SK-N-SH (cell line): ENCODE measurements at regions not wholly inside any gene's neighbourhood (a gene's known extent, or its start where the extent isn't known, plus 50 kb on each side); places are given as distances from the start of the nearest gene placed in this dataset.

ENCODE experiments used
- CTCF ChIA-PET: fragments of 300-600, 350-600 bp; formaldehyde crosslinking; extraction: SDS; loops from one replicate; lab custom pipeline; 2021; lab: Yijun Ruan, JAX
- POLR2A ChIA-PET: fragments of 350-600 bp; sonication (Branson Sonifier 250); formaldehyde crosslinking; extraction: SDS; loops from one replicate; lab custom pipeline; 2020; ENCODE audit warnings: antibody characterized with exemption, inconsistent platforms; lab: Yijun Ruan, JAX
- DNase-seq: peaks from one replicate; pipeline ENCODE4 v3.0.0; 2012
- H2AFZ ChIP-seq: fragments of 200-600 bp; sonication (generic); 2 replicates; pipeline ENCODE4 v1.8.1; 2016; ENCODE audit warnings: antibody characterized with exemption, mild to moderate bottlenecking, low read depth
- H3F3A ChIP-seq: fragments of 200-600 bp; sonication (generic); replicated peaks from 2 replicates; pipeline ENCODE3; 2016; ENCODE audit warnings: antibody characterized with exemption, mild to moderate bottlenecking; ENCODE audit not compliant: insufficient read depth
- H3K27ac ChIP-seq, 2 experiments: fragments of 200-500 bp in 1 of 2; fragments of 200-600 bp in 1 of 2; sonication (Bioruptor generic) in 1 of 2; sonication (generic), shearing (Covaris generic) in 1 of 2; 2 replicates each; pipeline versions ENCODE4 v1.5.1 to v1.6.1; 2014 to 2016; ENCODE audit warnings: low read depth in 2 of 2, inconsistent platforms in 1 of 2, low read length in 1 of 2, mild to moderate bottlenecking in 1 of 2, mixed read lengths in 1 of 2
- H3K27me3 ChIP-seq: fragments of 200-600 bp; sonication (generic), shearing (Covaris generic); 2 replicates; pipeline ENCODE4 v1.6.1; 2016; ENCODE audit warnings: mixed run types; ENCODE audit not compliant: insufficient read depth
- H3K36me3 ChIP-seq, 2 experiments: fragments of 200-500 bp in 1 of 2; fragments of 200-600 bp in 1 of 2; sonication (Bioruptor generic) in 1 of 2; sonication (generic) in 1 of 2; replicated peaks in 1 of 2; 2 replicates each; pipeline versions ENCODE3 to v1.5.1; 2014 to 2016; ENCODE audit warnings: low read length in 1 of 2, mild to moderate bottlenecking in 1 of 2; ENCODE audit not compliant: insufficient read depth in 2 of 2, control insufficient read depth in 1 of 2
- H3K4me1 ChIP-seq, 2 experiments: fragments of 200-500 bp in 1 of 2; fragments of 200-600 bp in 1 of 2; sonication (Bioruptor generic) in 1 of 2; sonication (generic), shearing (Covaris generic) in 1 of 2; 2 replicates each; pipeline versions ENCODE4 v1.5.1 to v1.6.1; 2014 to 2016; ENCODE audit warnings: low read depth in 1 of 2, low read length in 1 of 2, mixed run types in 1 of 2; ENCODE audit not compliant: insufficient read depth in 2 of 2, control insufficient read depth in 1 of 2
- H3K4me2 ChIP-seq: fragments of 200-600 bp; sonication (generic), shearing (Covaris generic); 2 replicates; pipeline ENCODE4 v1.6.1; 2017; ENCODE audit warnings: mixed run types
- H3K4me3 ChIP-seq, 2 experiments: fragments of 200-500 bp in 1 of 2; fragments of 200-600 bp in 1 of 2; sonication (Bioruptor generic) in 1 of 2; sonication (generic), shearing (Covaris generic) in 1 of 2; 2 replicates each; pipeline versions ENCODE4 v1.5.1 to v1.8.1; 2014 to 2016; ENCODE audit warnings: low read depth in 2 of 2, inconsistent platforms in 1 of 2, low read length in 1 of 2, mild to moderate bottlenecking in 1 of 2, mixed read lengths in 1 of 2, moderate library complexity in 1 of 2
- H3K79me2 ChIP-seq: fragments of 200-600 bp; sonication (generic); 2 replicates; pipeline ENCODE4 v1.8.1; 2017; ENCODE audit warnings: mild to moderate bottlenecking; ENCODE audit not compliant: insufficient read depth
- H3K9ac ChIP-seq: fragments of 200-600 bp; sonication (generic); 2 replicates; pipeline ENCODE4 v1.6.1; 2017; ENCODE audit warnings: mixed run types
- H3K9me2 ChIP-seq: fragments of 200-600 bp; sonication (generic); 2 replicates; pipeline ENCODE4 v1.6.1; 2017; ENCODE audit warnings: mixed run types
- H3K9me3 ChIP-seq: fragments of 200-600 bp; sonication (generic); 2 replicates; pipeline ENCODE4 v1.6.1; 2017; ENCODE audit warnings: mixed run types, mild to moderate bottlenecking, moderate library complexity
- H4K20me1 ChIP-seq: fragments of 200-600 bp; sonication (generic); 2 replicates; pipeline ENCODE4 v1.6.1; 2017; ENCODE audit warnings: mild to moderate bottlenecking, mixed run types; ENCODE audit not compliant: insufficient read depth
- CHD2 ChIP-seq: fragments of 150-350 bp; IDR thresholded peaks from 2 replicates; pipeline ENCODE4 v1.6.1; 2018; ENCODE audit warnings: low read length; ENCODE audit not compliant: partially characterized antibody
- EP300 ChIP-seq, 2 experiments: IDR thresholded peaks; 2 replicates each; pipeline versions ENCODE4 v1.4.0 to v1.6.1; 2012; ENCODE audit warnings: borderline replicate concordance in 1 of 2, low read depth in 1 of 2, low read length in 1 of 2
- FOXM1 ChIP-seq: IDR thresholded peaks from 2 replicates; pipeline ENCODE4 v1.4.0; 2012; ENCODE audit warnings: low read depth, mild to moderate bottlenecking
- GATA2 ChIP-seq: sonication (generic); formaldehyde crosslinking; IDR thresholded peaks from 2 replicates; pipeline ENCODE4 v1.5.0; 2020; ENCODE audit warnings: mild to moderate bottlenecking, missing genetic modification reagents
- MXI1 ChIP-seq: IDR thresholded peaks from 2 replicates; pipeline ENCODE4 v1.6.1; 2012; ENCODE audit warnings: mild to moderate bottlenecking, low read depth, low read length, improper control_type of control experiment
- RAD21 ChIP-seq: IDR thresholded peaks from 2 replicates; pipeline ENCODE4 v1.6.1; 2012; ENCODE audit warnings: mild to moderate bottlenecking, low read length
- RFX5 ChIP-seq: IDR thresholded peaks from 2 replicates; pipeline ENCODE4 v1.6.1; 2012; ENCODE audit warnings: mild to moderate bottlenecking, improper control_type of control experiment, low read length
- RXRA ChIP-seq: IDR thresholded peaks from 2 replicates; pipeline ENCODE4 v1.4.0; 2012; ENCODE audit warnings: low read depth, mild to moderate bottlenecking, borderline replicate concordance
- SMC3 ChIP-seq: IDR thresholded peaks from 2 replicates; pipeline ENCODE4 v1.6.1; 2012; ENCODE audit warnings: low read depth, low read length, improper control_type of control experiment
- TCF12 ChIP-seq: IDR thresholded peaks from 2 replicates; pipeline ENCODE4 v1.4.0; 2012
- WGBS: methylation state at CpG from one replicate; pipeline ENCODE4 v1.1.6; 2017; ENCODE audit warnings: low lambda C conversion rate; 5-methylcytosine and 5-hydroxymethylcytosine counted together
- TF ChIP-seq, protein P1 (sequence below): IDR thresholded peaks from 2 replicates; pipeline ENCODE4; 2012

DNA sequence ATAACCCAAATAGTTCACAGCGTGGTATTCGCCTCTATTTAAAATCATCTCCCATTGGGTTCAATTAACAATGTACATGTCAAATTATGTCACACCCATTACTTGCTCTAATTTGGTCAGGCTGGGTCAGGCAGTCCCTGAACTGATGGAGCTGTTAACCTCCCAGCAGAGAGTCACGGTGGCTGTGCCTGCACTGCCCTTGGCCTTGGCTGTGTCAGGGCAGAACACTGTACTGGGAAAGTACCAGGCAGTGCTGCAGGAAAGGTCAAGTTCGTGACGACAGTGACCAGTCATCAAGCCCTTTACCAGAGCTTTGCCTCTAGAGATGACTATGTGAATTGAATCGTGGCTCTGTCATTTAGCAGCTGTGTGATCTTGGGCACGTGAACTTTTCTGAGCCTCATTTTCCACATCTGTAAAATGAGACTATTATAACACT is 100.0 kb downstream of the ARF6 start:
- Histone ChIP-seq H3K79me2 (no peaks in the 10 kb centered on the region), H3K9ac (peak overlapping the region; percentile 35; the same call in 1 of the 2 replicates), H3F3A (peaks cover 11% of the 10 kb centered on the region), H3K9me2 (no peaks in the 10 kb centered on the region), H3K4me2 (no peak overlapping the region), H3K4me1 (peaks cover 0 to 2% of the 10 kb centered on the region in 2 experiments; a peak in 1 of 4 replicates), H3K27me3 (no peaks in the 10 kb centered on the region), H3K36me3 (no peaks in the 10 kb centered on the region), H2AFZ (0 out of 2 replicates have a peak overlapping the region, but pooled peaks have one; percentile 2), H4K20me1 (no peaks in the 10 kb centered on the region), H3K27ac (peak overlapping the region in 1 of 2 experiments; percentile 49; a peak in 2 of 4 replicates), H3K9me3 (no peaks in the 10 kb centered on the region), H3K4me3 (no peak overlapping the region)
- no peak for DNase-seq
- ChIA-PET POLR2A (no interaction called here), CTCF (interaction anchor here (1.1 to 1.7 kb wide), 3 partner anchors 11 to 127 kb away, joined by 3 to 4 read pairs (median 3); no protein-coding TSS in a partner anchor)
- TF ChIP-seq TCF12 (0 out of 2 replicates have a peak, but pooled peaks have one; percentile 6), SMC3 (no peak)
- WGBS, result 42% methylated on average over 7 of the region's 7 CpGs

- 94% methylated on average over 9 of the region's 9 CpGs for WGBS
- CTCF ChIA-PET, result interaction anchor here (1.1 to 1.7 kb wide), 2 partner anchors 10 to 128 kb away, joined by 3 to 4 read pairs; no protein-coding TSS in a partner anchor
- no peak for TF ChIP-seq RAD21
- no peak for TF ChIP-seq MXI1
- no peak for TF ChIP-seq RFX5
- no peak for TF ChIP-seq EP300 (IDR thresholded peaks at IDR 0.05; ENCODE audit: borderline replicate concordance in 1 of 2, low read depth in 1 of 2, low read length in 1 of 2)
- no peak for TF ChIP-seq FOXM1
- TF ChIP-seq, protein P1, sequence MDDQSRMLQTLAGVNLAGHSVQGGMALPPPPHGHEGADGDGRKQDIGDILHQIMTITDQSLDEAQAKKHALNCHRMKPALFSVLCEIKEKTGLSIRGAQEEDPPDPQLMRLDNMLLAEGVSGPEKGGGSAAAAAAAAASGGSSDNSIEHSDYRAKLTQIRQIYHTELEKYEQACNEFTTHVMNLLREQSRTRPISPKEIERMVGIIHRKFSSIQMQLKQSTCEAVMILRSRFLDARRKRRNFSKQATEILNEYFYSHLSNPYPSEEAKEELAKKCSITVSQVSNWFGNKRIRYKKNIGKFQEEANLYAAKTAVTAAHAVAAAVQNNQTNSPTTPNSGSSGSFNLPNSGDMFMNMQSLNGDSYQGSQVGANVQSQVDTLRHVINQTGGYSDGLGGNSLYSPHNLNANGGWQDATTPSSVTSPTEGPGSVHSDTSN, result no peak
- no peak for TF ChIP-seq RXRA
Measured at GRCh38 chr14:49993565-49993964, 100.7 kb downstream of the ARF6 start.

DNA sequence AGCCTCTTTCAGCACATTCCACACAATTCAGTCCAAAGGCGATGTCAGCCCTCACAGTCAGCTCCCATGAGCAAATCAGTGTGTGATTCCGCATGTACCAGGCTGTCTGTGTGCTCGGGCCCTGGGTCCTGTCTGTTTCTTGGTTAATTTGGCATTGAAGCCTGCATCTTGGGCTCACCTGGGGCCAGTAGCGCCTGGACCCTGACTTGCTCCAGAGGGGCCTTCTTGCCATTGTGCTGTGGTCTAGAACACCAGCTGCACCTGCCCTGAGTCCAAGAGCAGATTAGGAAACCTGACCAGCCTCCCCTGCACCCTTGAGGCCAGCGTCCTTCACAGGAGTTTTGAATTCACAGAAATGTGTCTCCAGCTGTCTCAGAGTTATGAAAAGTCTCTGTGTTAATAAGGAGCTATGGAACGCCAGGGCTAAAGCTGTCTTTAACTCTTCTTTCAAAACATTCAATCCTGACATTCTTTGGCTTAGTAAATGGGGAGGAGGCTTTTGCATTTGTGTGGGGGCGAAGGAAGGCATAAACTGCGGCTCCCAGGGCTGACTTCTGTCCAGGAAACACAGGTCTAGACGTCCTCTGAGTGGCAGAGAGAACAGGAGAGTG is 102.2 kb downstream of the ARF6 start:
- peaks cover 14 to 15% of the 10 kb centered on the region in 2 experiments for H3K4me1 ChIP-seq
- ChIA-PET CTCF (interaction anchor here (0.9 to 1.4 kb wide), 2 partner anchors 9 to 99 kb away, joined by 4 to 7 read pairs; no protein-coding TSS in a partner anchor), POLR2A (no interaction called here)
- H3K27me3 ChIP-seq, result no peaks in the 10 kb centered on the region
- H3K4me3 ChIP-seq, result no peak overlapping the region
- peaks cover 14% of the 10 kb centered on the region for H3F3A ChIP-seq
- H3K4me2 ChIP-seq, result no peak overlapping the region
- 87% methylated on average over 6 of the region's 9 CpGs for WGBS
- no peaks in the 10 kb centered on the region for H4K20me1 ChIP-seq
- no peaks in the 10 kb centered on the region for H3K79me2 ChIP-seq
- no peak overlapping the region for H3K9ac ChIP-seq
- TF ChIP-seq MXI1, result no peak
- TF ChIP-seq, protein P1, result no peak
- TF ChIP-seq GATA2 (CRISPR knock-in tag), result no peak
- TF ChIP-seq RXRA, result no peak
- no peak for TF ChIP-seq CHD2
- TF ChIP-seq TCF12, result no peak
- no peaks in the 10 kb centered on the region for H3K9me3 ChIP-seq
- no peak overlapping the region for H2AFZ ChIP-seq
- no peak for DNase-seq
- no peak overlapping the region for H3K27ac ChIP-seq
- H3K36me3 ChIP-seq, result no peaks in the 10 kb centered on the region
- no peaks in the 10 kb centered on the region for H3K9me2 ChIP-seq

More at GRCh38 chr14:49993565-49993964, 100.7 kb downstream of the ARF6 start:
- peak overlapping the region in 1 of 2 experiments; percentile 49; a peak in 1 of 4 replicates for H3K27ac ChIP-seq
- H3K79me2 ChIP-seq, result no peaks in the 10 kb centered on the region
- H3K9me3 ChIP-seq, result no peaks in the 10 kb centered on the region
- no peaks in the 10 kb centered on the region for H3K27me3 ChIP-seq
- no peak overlapping the region for H3K9ac ChIP-seq
- H3F3A ChIP-seq, result peaks cover 5% of the 10 kb centered on the region
- POLR2A ChIA-PET, result no interaction called here
- H4K20me1 ChIP-seq, result no peaks in the 10 kb centered on the region
- H3K4me1 ChIP-seq, result peaks cover 0 to 2% of the 10 kb centered on the region in 2 experiments; a peak in 1 of 4 replicates
- DNase-seq, result no peak
- H3K36me3 ChIP-seq, result no peaks in the 10 kb centered on the region
- no peak overlapping the region for H3K4me3 ChIP-seq
- H3K4me2 ChIP-seq, result no peak overlapping the region
- no peaks in the 10 kb centered on the region for H3K9me2 ChIP-seq
- no peak overlapping the region for H2AFZ ChIP-seq
